ENCODE measurements at regions not wholly inside any gene's neighbourhood (a gene's known extent, or its start where the extent isn't known, plus 50 kb on each side); places are given as distances from the start of the nearest gene placed in this dataset.

- Histone ChIP-seq H3K27ac (no peak overlapping the region), H3K4me3 (no peak overlapping the region)
- no peak for TF ChIP-seq CTCF (IDR thresholded peaks at IDR 0.05)
- DNase-seq (ENCODE audit: low spot score), result no peak
Measured at GRCh38 chr4:121457278-121457875, 76.6 kb upstream of the QRFPR start.

DNA sequence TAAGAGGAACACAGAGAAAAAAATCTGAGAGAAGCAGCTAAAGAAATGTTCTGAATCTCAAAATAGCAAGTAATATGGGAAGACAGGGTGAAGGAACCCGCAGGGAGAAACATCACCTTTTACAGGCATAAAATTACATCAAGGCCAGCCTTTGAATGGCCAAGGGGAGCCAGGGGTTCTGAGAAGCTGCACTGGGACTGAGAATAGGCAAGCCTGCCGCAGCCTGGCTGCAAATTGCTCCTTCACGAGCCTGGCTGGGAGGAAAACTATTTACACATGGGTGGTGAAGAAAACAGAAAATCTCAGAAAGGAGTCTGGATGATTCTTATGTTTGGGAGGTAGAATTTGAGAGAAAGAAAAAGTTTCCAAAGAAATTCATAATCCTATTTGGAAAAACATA, 74.5 kb upstream of the QRFPR start:
- TF ChIP-seq CTCF (IDR thresholded peaks at IDR 0.05), result no peak
- no peak for DNase-seq (ENCODE audit: low spot score)
- no peak overlapping the region for H3K27ac ChIP-seq
- H3K4me3 ChIP-seq, result no peak overlapping the region

- H3K27ac ChIP-seq, result no peak overlapping the region
- TF ChIP-seq CTCF (IDR thresholded peaks at IDR 0.05), result no peak
- no peak for DNase-seq (ENCODE audit: low spot score)
- no peak overlapping the region for H3K4me3 ChIP-seq
Measured at GRCh38 chr4:121454251-121454979, 73.6 kb upstream of the QRFPR start.

GRCh38 chr4:121451310-121451709, 70.5 kb upstream of the QRFPR start:
- no peak overlapping the region for H3K4me3 ChIP-seq
- no peak for TF ChIP-seq CTCF (IDR thresholded peaks at IDR 0.05)
- no peak overlapping the region for H3K27ac ChIP-seq
- DNase-seq (ENCODE audit: low spot score), result no peak

- H3K27ac ChIP-seq, result no peak overlapping the region
Measured at GRCh38 chr4:121449416-121449815, 68.6 kb upstream of the QRFPR start.

GRCh38 chr4:121448231-121448630, 67.4 kb upstream of the QRFPR start:
- Histone ChIP-seq H3K4me3 (no peak overlapping the region), H3K27ac (no peak overlapping the region)
- TF ChIP-seq CTCF (IDR thresholded peaks at IDR 0.05), result no peak
- no peak for DNase-seq (ENCODE audit: low spot score)

More at GRCh38 chr4:121449416-121449815, 68.6 kb upstream of the QRFPR start:
- no peak for DNase-seq (ENCODE audit: low spot score)
- TF ChIP-seq CTCF (IDR thresholded peaks at IDR 0.05), result no peak
- no peak overlapping the region for H3K4me3 ChIP-seq

DNA sequence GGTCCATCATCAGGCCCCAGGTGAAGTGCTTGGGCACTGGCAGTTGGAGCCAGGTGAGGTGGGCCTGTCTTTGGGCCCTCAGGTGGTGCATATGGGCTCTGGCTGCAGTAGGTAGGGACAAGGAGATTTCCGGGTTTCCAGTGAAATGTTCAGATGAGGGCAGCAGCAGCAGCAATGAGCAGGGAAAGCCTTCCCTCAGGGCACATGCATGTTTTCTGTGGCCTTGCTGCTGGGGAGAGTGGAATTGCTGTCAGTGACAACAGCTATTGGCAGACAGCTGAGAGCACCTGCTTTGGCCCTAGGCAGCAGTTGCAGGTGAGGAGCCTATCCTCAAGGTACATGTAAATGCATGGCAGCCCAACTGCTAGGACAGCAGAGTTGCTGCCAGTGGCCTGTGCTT, 58.9 kb upstream of the QRFPR start:
- Histone ChIP-seq H3K4me3 (no peak overlapping the region), H3K27ac (no peak overlapping the region)
- TF ChIP-seq CTCF (IDR thresholded peaks at IDR 0.05), result no peak
- DNase-seq (ENCODE audit: low spot score), result no peak
